HepG2 (cell line): ENCODE measurements at regions not wholly inside any gene's neighbourhood (a gene's known extent, or its start where the extent isn't known, plus 50 kb on each side); places are given as distances from the start of the nearest gene placed in this dataset.

Experiments
- ATAC-seq: fragments of 200-7000 bp; cut with Tn5 transposase; 3 replicates; pipeline ENCODE4 v1.9.1; 2020; ENCODE audit warnings: mild to moderate bottlenecking, moderate library complexity
- BruUV-seq: library from RNA; stranded (reverse); fragments of 400-500 nt; replicated peaks from 2 replicates; lab custom pipeline; 2021; lab: Mats Ljungman, UMichigan
- CTCF ChIA-PET: fragments of 300-600 bp; formaldehyde crosslinking; extraction: SDS; loops from one replicate; lab custom pipeline; 2021; ENCODE audit warnings: low total read pairs, inconsistent platforms, low intra/inter-chr PET ratio; lab: Yijun Ruan, JAX
- POLR2A ChIA-PET: fragments of 350-600 bp; sonication (Branson Sonifier 250); formaldehyde crosslinking; loops from one replicate; lab custom pipeline; 2020; ENCODE audit warnings: antibody characterized with exemption, inconsistent platforms; lab: Yijun Ruan, JAX
- DNase-seq: peaks from one replicate; pipeline ENCODE4 v3.0.0-alpha.2; 2015; ENCODE audit warnings: low spot score
- FAIRE-seq: peaks from 3 replicates; lab custom pipeline; 2011; peaks lifted over from hg19 to GRCh38; lab: Jason Lieb, UNC
- H2AFZ ChIP-seq: one replicate; pipeline ENCODE4 v1.6.1; 2011; ENCODE audit warnings: low read length, inconsistent platforms
- H3K27ac ChIP-seq: fragments of 300-600 bp; 3 replicates; pipeline ENCODE4 v1.8.0; 2011; ENCODE audit warnings: mixed run types, mild to moderate bottlenecking, mixed read lengths, low read length, inconsistent platforms; ENCODE audit not compliant: insufficient read depth; ENCODE audit errors: extremely low read length
- H3K27me3 ChIP-seq, 2 experiments: fragments of 200-600 bp in 1 of 2; 2 replicates in 1 of 2; 3 replicates in 1 of 2; pipeline versions ENCODE4 v1.6.0 to v1.8.0; 2011; ENCODE audit warnings: low read length in 2 of 2, mild to moderate bottlenecking in 2 of 2, moderate library complexity in 2 of 2, inconsistent platforms in 1 of 2; ENCODE audit not compliant: insufficient read depth in 2 of 2, control insufficient read depth in 1 of 2
- H3K36me3 ChIP-seq, 2 experiments: fragments of 200-600 bp in 1 of 2; replicated peaks in 1 of 2; 2 replicates in 1 of 2; 3 replicates in 1 of 2; pipeline versions ENCODE4 v1.5.1 to v1.8.0; 2011; ENCODE audit warnings: low read length in 2 of 2, inconsistent platforms in 1 of 2; ENCODE audit not compliant: insufficient read depth in 2 of 2, control insufficient read depth in 1 of 2
- H3K4me1 ChIP-seq: 2 replicates; pipeline ENCODE4 v1.5.1; 2012; ENCODE audit warnings: low read length, inconsistent platforms; ENCODE audit not compliant: insufficient read depth
- H3K4me2 ChIP-seq: 2 replicates; pipeline ENCODE4 v1.6.0; 2011; ENCODE audit warnings: low read depth, low read length, inconsistent platforms
- H3K4me3 ChIP-seq, 3 experiments: fragments of 200-600 bp in 1 of 3; sonication (generic), shearing (Covaris generic) in 1 of 3; replicated peaks in 1 of 3; 2 replicates each; pipeline ENCODE4 v1.5.1; 2011 to 2016; ENCODE audit warnings: low read length in 3 of 3, inconsistent platforms in 2 of 3, low read depth in 2 of 3, mild to moderate bottlenecking in 2 of 3, control low read depth in 1 of 3, mixed read lengths in 1 of 3; ENCODE audit not compliant: insufficient read depth in 1 of 3
- H3K79me2 ChIP-seq: one replicate; pipeline ENCODE4 v1.6.1; 2011; ENCODE audit warnings: low read length, inconsistent platforms; ENCODE audit not compliant: insufficient read depth
- H3K9ac ChIP-seq: 2 replicates; pipeline ENCODE4 v1.6.0; 2011; ENCODE audit warnings: mild to moderate bottlenecking, low read depth, low read length, inconsistent platforms; ENCODE audit not compliant: insufficient read depth
- H3K9me3 ChIP-seq: 2 replicates; pipeline ENCODE4 v1.5.1; 2012; ENCODE audit warnings: mild to moderate bottlenecking, low read length
- H4K20me1 ChIP-seq: 2 replicates; pipeline ENCODE4 v1.6.0; 2011; ENCODE audit warnings: inconsistent platforms, mild to moderate bottlenecking, low read length, moderate library complexity; ENCODE audit not compliant: insufficient read depth
- DPF2 ChIP-seq: sonication (generic); formaldehyde crosslinking; IDR thresholded peaks from 2 replicates; pipeline ENCODE4 v1.4.0; 2020; ENCODE audit warnings: mild to moderate bottlenecking, low read depth, missing genetic modification reagents, borderline replicate concordance
- GATAD1 ChIP-seq: IDR thresholded peaks from 2 replicates; pipeline ENCODE4 v1.6.1; 2016; ENCODE audit warnings: missing genetic modification reagents, missing compliant biosample characterization
- HDAC2 ChIP-seq: sonication (generic); formaldehyde crosslinking; IDR thresholded peaks from 2 replicates; pipeline ENCODE4 v1.4.0; 2020; ENCODE audit warnings: missing genetic modification reagents
- KLF16 ChIP-seq, 2 experiments: sonication (generic) in 1 of 2; formaldehyde crosslinking in 1 of 2; IDR thresholded peaks; 2 replicates each; pipeline versions ENCODE4 v1.6.1 to v1.8.0; 2016 to 2023; ENCODE audit warnings: missing genetic modification reagents in 2 of 2, missing compliant biosample characterization in 1 of 2
- MED8 ChIP-seq: sonication (generic); formaldehyde crosslinking; IDR thresholded peaks from 2 replicates; pipeline ENCODE4 v1.8.1; 2023; ENCODE audit warnings: mild to moderate bottlenecking, missing genetic modification reagents; ENCODE audit not compliant: insufficient replicate concordance
- NR3C1 ChIP-seq: sonication (generic); formaldehyde crosslinking; IDR thresholded peaks from 2 replicates; pipeline ENCODE4 v1.4.0; 2020; ENCODE audit warnings: missing genetic modification reagents
- SATB2 ChIP-seq: sonication (generic); formaldehyde crosslinking; IDR thresholded peaks from 2 replicates; pipeline ENCODE4 v1.5.0; 2020; ENCODE audit warnings: missing genetic modification reagents
- U2AF2 ChIP-seq: fragments of 200-400 bp; formaldehyde crosslinking; IDR thresholded peaks from 2 replicates; pipeline ENCODE4 v1.6.1; 2017; ENCODE audit warnings: low read depth, mild to moderate bottlenecking, low read length
- ZBTB7A ChIP-seq: sonication (generic); formaldehyde crosslinking; IDR thresholded peaks from 2 replicates; pipeline ENCODE4 v1.8.0; 2022; ENCODE audit warnings: mild to moderate bottlenecking, missing genetic modification reagents
- ZC3H4 ChIP-seq: sonication (generic); formaldehyde crosslinking; IDR thresholded peaks from 2 replicates; pipeline ENCODE4 v1.4.0; 2020; ENCODE audit warnings: missing genetic modification reagents, borderline replicate concordance
- ZNF12 ChIP-seq: sonication (generic); formaldehyde crosslinking; IDR thresholded peaks from 2 replicates; pipeline ENCODE4 v1.5.0; 2020; ENCODE audit warnings: missing genetic modification reagents
- ZNF224 ChIP-seq: sonication (generic); formaldehyde crosslinking; IDR thresholded peaks from 2 replicates; pipeline ENCODE4 v1.5.0; 2020; ENCODE audit warnings: mild to moderate bottlenecking, missing genetic modification reagents
- ZNF543 ChIP-seq: sonication (generic); formaldehyde crosslinking; IDR thresholded peaks from 2 replicates; pipeline ENCODE4 v1.4.0; 2020; ENCODE audit warnings: mild to moderate bottlenecking, missing genetic modification reagents
- ZNF577 ChIP-seq: sonication (generic); formaldehyde crosslinking; IDR thresholded peaks from 2 replicates; pipeline ENCODE4 v1.4.0; 2020; ENCODE audit warnings: mild to moderate bottlenecking, low read depth, missing genetic modification reagents, borderline replicate concordance
- ZNF768 ChIP-seq: sonication (generic); formaldehyde crosslinking; IDR thresholded peaks from 2 replicates; pipeline ENCODE4 v1.4.0; 2020; ENCODE audit warnings: missing genetic modification reagents
- WGBS: methylation state at CpG from one replicate; pipeline ENCODE4 v1.1.6; 2017; ENCODE audit warnings: low lambda C conversion rate; 5-methylcytosine and 5-hydroxymethylcytosine counted together
- in situ Hi-C: cut with HindIII; loops from 2 replicates; pipeline ENCODE4 v1.10.0; 2017; ENCODE audit warnings: low pct_unique_long_range_greater_than_20kb; ENCODE audit not compliant: extremely low pct_ligation_motif_present
- intact Hi-C: fragments of 100-400 bp; cut with micrococcal nuclease; formaldehyde crosslinking; loops from one replicate; pipeline ENCODE4 v1.10.0; 2022; ENCODE audit not compliant: unreplicated experiment
- TF ChIP-seq, protein P1 (sequence below): sonication (generic); formaldehyde crosslinking; IDR thresholded peaks from 2 replicates; pipeline ENCODE4 v1.5.1; 2020; ENCODE audit warnings: missing genetic modification reagents, mild to moderate bottlenecking, borderline replicate concordance
- TF ChIP-seq, protein P2 (sequence below): conservative IDR thresholded peaks from 2 replicates; pipeline ENCODE4 v1.6.1; 2018; ENCODE audit warnings: missing genetic modification reagents
- TF ChIP-seq, protein P3 (sequence below): sonication (generic); formaldehyde crosslinking; IDR thresholded peaks from 2 replicates; pipeline ENCODE4 v1.5.0; 2020; ENCODE audit warnings: missing genetic modification reagents
- TF ChIP-seq, protein P4 (sequence below): IDR thresholded peaks from 2 replicates; pipeline ENCODE4 v1.6.1; 2016; ENCODE audit warnings: mild to moderate bottlenecking, missing biosample characterization, missing genetic modification reagents

- no peak for FAIRE-seq
- CTCF ChIA-PET: no interaction called here
- intact Hi-C loops (no loop called here), in situ Hi-C loops (no loop called here)
- no peak for DNase-seq
- Histone ChIP-seq H3K4me3 (no peak overlapping the region), H3K4me2 (no peak overlapping the region), H3K27me3 (no peaks in the 10 kb centered on the region), H3K9ac (no peak overlapping the region), H3K79me2 (no peaks in the 10 kb centered on the region), H3K36me3 (no peaks in the 10 kb centered on the region), H4K20me1 (no peaks in the 10 kb centered on the region), H3K9me3 (no peaks in the 10 kb centered on the region), H2AFZ (no peak overlapping the region), H3K27ac (no peak overlapping the region), H3K4me1 (no peaks in the 10 kb centered on the region)
- POLR2A ChIA-PET: no interaction called here
- no peak for ATAC-seq
- 4% methylated on average over 3 of the region's 3 CpGs for WGBS
- no TSS peak for BruUV-seq
- TF ChIP-seq NR3C1 (CRISPR knock-in tag) (no peak), U2AF2 (no peak), DPF2 (CRISPR knock-in tag) (no peak), ZC3H4 (CRISPR knock-in tag) (no peak), KLF16 (CRISPR knock-in tag; IDR thresholded peaks at IDR 0.05) (no peak), ZNF768 (CRISPR knock-in tag) (no peak), ZNF577 (CRISPR knock-in tag) (no peak), ZNF224 (no peak), HDAC2 (CRISPR knock-in tag) (no peak), ZNF543 (no peak), GATAD1 (CRISPR knock-in tag) (no peak), MED8 (CRISPR knock-in tag) (no peak), ZNF12 (CRISPR knock-in tag) (no peak), ZBTB7A (CRISPR knock-in tag) (no peak), SATB2 (CRISPR knock-in tag) (no peak)
- TF ChIP-seq, protein P1, sequence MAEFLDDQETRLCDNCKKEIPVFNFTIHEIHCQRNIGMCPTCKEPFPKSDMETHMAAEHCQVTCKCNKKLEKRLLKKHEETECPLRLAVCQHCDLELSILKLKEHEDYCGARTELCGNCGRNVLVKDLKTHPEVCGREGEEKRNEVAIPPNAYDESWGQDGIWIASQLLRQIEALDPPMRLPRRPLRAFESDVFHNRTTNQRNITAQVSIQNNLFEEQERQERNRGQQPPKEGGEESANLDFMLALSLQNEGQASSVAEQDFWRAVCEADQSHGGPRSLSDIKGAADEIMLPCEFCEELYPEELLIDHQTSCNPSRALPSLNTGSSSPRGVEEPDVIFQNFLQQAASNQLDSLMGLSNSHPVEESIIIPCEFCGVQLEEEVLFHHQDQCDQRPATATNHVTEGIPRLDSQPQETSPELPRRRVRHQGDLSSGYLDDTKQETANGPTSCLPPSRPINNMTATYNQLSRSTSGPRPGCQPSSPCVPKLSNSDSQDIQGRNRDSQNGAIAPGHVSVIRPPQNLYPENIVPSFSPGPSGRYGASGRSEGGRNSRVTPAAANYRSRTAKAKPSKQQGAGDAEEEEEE (CRISPR knock-in tag): no peak
- TF ChIP-seq, protein P2, sequence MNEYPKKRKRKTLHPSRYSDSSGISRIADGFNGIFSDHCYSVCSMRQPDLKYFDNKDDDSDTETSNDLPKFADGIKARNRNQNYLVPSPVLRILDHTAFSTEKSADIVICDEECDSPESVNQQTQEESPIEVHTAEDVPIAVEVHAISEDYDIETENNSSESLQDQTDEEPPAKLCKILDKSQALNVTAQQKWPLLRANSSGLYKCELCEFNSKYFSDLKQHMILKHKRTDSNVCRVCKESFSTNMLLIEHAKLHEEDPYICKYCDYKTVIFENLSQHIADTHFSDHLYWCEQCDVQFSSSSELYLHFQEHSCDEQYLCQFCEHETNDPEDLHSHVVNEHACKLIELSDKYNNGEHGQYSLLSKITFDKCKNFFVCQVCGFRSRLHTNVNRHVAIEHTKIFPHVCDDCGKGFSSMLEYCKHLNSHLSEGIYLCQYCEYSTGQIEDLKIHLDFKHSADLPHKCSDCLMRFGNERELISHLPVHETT (CRISPR knock-in tag): no peak
- TF ChIP-seq, protein P3, sequence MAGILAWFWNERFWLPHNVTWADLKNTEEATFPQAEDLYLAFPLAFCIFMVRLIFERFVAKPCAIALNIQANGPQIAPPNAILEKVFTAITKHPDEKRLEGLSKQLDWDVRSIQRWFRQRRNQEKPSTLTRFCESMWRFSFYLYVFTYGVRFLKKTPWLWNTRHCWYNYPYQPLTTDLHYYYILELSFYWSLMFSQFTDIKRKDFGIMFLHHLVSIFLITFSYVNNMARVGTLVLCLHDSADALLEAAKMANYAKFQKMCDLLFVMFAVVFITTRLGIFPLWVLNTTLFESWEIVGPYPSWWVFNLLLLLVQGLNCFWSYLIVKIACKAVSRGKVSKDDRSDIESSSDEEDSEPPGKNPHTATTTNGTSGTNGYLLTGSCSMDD (CRISPR knock-in tag): no peak
- TF ChIP-seq, protein P4, sequence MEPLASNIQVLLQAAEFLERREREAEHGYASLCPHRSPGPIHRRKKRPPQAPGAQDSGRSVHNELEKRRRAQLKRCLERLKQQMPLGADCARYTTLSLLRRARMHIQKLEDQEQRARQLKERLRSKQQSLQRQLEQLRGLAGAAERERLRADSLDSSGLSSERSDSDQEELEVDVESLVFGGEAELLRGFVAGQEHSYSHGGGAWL (CRISPR knock-in tag): no peak
These were observed 176.6 kb upstream of the DAB1 start for GRCh38 chr1:57600424-57600823.
